ENCODE measurements at regions not wholly inside any gene's neighbourhood (a gene's known extent, or its start where the extent isn't known, plus 50 kb on each side); places are given as distances from the start of the nearest gene placed in this dataset.

DNA sequence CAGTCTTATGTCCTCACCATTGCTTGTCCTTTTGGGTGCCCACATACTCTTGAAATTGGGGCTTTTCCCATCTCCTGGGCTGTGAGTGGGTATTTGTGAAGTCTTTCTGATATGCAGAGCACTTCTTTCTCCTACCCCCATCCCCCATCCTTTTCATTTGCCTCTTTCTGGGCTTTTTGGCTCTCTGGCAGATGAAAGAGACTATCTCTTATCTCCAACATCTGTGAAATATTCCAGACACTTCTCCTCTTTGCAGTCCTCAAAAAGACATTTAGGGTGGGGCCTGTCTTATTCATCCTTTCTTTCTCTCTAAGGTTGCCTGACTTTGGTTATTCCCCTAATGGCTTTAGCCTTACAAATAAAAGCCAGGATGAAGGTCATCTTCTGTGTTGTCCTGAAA lies 462.2 kb upstream of the MKI67 start:
- DNase-seq = no peak

DNA sequence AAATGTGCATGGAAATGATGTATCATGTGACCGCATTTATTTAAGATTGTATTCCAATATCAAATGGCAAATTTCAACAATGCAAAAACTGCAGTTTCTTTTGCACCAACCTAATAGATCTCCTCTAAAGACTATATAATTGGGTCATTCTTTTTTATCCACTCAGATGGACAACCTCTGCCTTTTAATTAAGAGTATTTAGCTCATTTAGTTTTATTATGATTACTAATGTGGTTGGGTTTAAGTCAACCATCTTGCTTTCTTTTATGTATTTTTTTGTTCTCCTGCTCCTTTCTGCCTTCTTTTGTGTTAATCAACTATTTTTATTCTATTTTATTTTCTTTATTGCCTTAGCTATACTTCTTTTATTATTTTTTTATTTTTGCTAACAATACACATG lies 468.5 kb upstream of the MKI67 start:
- no peak for DNase-seq

DNA sequence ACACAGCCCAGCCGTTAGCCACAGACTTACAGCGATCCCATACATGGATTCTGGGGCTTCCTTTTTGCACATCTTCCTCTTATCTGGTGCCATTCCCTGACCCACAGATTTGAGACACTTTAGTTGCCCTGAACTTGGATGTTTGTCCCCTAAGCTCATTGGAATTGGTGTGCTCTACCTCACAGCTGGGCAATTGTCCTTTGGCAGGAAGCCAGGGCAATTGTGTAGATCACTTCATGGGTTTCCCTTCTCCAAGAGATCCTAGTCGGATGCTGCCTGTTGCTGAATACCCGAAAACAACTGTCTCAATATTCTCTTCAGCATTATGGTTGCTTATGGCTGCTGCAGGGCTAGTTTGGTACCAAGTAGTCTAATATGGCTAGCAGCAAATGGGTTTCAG lies 470.7 kb upstream of the MKI67 start:
- DNase-seq = no peak

DNA sequence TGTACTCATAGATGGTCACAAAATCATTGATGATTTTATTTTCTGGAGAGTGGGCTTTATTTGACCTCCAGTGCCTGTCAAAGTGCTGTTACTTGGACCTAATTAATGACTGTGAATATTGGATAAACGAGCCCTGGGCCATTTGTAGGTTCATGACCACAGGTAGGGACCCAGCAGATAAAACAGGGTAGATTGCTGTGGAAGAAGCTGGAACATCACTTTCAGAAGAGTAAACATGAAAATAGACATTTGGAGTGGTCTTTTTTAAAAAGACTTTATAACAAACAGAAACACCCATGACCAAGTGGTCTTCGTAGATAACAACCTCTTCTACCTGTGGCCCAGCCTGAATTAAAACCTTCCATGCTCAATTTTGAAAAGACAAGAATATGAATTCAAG lies 472.8 kb upstream of the MKI67 start:
- no peak for DNase-seq

DNA sequence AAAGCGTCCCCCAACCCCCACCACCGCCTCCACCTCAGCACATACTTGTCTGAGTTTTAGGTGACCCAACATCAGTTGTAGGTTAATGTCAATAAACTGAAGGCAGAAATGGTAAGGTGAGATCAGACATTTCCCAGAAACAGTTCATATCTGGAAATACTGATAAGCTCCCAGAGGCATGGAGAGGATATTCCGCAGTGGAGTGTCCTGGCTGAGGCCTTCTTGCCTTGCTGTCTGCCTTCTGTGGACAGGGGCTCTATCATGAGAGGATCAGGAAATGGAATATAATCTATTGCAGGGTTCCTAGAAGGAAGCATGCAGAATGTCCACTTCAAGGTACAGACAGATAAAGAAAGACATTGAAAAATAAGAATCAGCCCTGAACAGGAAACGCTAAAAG lies 473.3 kb upstream of the MKI67 start:
- DNase-seq = no peak

DNA sequence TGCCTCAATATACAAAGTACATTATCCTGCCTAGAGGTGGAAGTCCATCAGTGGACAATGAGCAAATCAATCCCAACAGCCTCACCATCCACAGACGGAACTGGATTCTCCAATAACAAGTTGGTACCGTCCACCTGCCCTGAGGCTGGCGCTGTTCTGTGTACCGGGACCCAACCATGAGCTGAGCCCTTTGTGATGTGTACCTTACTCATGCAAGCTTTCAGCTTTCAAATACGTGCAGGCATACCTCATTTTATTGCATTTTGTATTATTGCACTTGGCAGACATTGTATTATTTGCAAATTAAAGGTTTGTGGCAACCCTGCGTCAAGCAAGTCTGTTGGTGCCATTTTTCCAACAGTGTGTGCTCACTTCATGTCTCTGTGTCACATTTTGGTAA lies 476.0 kb upstream of the MKI67 start:
- DNase-seq = no peak

DNA sequence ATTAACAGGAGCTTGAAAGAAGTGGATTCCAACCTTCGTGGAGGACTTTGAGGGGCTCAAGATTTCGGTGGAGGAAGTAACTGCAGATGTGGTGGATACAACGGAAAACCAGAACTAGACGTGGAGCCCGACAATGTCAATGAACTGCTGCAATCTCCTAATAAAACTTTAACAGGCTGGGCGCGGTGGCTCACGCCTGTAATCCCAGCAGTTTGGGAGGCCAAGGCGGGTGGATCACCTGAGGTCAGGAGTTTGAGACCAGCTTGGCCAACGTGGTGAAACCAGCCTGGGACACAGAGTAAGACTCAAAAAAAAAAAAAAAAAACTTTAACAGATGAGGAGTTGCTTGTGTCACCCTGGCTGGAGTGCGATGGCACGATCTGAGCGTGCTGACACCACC lies 477.8 kb upstream of the MKI67 start:
- DNase-seq = no peak

DNA sequence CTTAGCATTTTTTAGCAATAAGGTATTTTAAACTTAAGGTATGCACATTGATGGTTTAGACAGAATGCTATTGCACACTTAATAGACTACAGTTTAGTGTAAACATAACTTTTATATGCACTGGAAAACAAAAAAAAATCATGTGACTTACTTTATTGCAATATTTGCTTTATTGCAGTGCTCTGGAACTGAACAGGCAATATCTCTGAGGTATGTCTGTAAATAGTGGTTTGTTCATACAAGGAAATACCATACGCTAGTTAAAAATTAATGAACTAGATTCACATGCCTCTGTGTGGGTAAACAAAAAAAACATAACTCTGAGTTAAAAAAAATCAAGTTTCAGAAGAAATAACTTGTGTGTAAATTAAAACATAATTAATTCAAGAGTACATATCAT lies 479.0 kb upstream of the MKI67 start:
- DNase-seq = no peak

DNA sequence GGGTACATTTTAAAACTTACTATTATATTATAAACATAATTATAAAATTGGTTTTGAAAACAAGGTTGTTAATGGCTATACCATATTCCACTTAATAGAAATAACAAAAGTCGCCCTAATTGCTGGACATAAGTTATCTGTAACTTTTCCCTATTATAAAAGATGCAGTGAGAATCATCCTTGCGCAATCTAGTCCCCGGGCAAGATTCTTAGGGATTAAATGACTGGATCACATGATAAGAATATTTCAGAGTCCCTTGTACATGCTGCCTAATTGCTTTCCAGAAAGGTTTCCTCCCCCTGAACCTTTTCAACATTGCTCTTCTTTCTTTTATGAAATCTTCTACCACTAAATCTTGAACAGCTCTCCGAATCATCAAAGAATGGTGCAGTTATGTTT lies 479.8 kb upstream of the MKI67 start:
- no peak for DNase-seq

DNA sequence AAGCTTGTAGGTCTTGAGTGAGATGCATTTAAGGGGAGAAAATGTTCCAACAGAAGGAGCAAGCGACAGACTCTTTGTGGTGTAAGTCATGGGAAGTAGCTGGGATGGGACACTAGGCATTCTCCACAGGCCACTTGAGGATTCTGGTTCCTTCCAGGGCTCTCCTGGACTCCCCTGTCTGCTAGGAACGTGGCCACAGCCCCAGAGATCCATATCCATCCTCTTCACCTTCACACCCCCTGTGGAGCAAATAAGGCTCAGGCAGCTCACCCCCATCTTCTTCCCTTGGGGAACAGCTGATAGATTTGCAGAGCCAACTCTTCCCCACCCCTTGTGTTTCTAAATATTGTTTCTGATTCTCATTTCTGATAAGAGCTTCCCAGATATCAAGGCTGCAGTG lies 482.6 kb upstream of the MKI67 start:
- no peak for DNase-seq

DNA sequence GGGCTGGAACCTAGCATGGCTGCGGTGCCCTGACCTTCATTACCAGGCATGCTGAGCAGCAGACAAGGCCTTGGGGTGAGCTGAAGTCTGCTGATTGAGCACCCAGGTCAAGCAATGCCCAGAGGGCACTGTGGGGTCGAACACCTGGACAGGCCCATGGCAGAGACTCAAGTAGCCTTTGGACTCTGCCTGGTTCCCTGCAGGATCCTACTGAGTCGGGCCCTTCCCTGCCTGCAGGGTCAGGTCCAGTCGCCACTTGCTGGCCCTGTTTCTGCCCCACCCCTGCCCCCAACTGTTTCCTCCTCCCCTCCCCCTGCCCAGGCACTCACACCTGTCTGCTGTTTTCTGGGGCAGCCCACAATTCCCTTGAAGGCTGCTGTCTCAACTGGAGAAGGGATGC lies 483.2 kb upstream of the MKI67 start:
- no peak for DNase-seq

DNA sequence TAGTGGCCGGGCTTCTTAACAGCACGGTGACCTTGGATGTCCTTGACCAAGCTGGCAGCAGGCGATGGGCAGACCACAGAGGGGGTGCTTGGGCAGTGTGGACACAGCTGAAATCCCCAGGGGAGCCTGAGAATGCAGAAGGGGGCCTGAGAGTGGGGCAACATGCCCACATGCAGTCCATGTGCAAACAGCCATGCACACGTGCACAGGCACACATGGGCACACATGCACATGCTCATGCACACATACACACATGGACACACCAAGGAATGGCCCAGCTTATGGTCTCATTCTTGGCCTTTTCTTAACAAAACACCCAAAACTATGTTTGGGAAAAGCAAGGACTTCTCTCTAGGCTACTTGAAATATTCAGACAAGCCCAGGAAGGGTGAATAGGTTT lies 483.9 kb upstream of the MKI67 start:
- no peak for DNase-seq

DNA sequence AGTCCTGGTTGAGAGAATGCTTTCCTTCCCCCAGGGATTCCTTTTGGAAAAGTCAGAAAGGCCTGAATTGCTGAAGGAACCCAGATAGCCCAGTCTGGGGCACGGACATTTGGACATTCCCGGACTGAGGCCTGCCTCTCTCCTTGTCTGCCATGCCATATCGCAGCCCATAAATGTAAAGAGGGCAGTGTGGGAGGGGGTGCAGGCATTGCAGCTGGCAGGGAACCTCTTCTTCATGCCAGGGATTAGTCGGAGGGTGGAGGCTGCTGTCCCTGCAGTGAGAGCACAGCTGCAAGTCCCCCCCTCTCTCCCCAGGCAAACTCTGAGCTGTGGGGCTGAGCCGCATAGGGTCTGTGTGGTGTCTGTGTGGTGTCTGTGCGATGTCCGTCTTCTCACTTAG lies 486.0 kb upstream of the MKI67 start:
- no peak for DNase-seq

DNA sequence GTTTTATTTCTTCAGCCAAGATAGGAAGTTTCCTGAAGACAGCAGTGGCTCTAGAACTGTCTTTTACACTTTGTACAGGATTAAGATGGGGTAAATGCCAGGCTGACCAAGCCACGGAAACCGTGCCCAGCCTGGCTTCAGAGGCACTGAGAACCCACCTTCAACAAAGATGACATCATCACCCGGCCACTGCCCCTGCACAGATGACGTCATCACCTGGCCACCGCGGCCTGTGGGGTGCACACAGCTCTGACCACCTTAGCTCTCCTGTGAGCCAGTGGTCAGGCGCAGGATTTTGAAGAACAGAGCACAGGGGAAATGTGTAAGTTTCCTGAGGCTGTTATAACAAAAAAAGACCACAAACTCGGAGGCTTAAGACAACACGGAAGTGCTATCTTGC lies 486.4 kb upstream of the MKI67 start:
- no peak for DNase-seq

DNA sequence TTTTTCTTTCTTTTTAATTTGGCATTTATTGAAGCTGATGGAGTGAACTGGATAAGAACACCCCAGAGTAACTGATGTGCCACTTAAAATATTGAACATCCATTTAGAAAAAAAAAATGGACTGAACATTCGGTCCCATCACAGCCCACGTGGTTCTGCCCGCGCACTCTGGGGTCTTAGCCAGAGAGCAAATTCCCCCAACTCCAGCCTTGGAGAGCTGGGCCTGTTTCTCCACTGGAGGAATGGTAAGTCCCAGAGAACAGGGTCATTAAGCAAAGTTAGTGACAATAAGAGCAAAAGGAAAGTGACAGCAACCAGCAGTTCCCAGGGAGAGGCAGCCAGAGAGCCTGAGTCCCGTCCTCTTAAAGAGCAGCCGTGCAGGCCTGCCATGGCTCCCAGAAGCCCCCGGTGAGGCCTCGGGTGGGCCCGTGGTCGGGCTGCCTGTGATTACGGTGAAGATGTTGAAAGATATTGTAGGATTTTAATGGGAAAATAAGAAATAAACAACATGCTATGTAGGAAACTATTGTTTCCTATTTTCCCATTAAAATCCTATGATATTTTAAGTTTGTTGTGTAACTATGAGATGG lies 487.9 kb upstream of the MKI67 start:
- DNase-seq = no peak

DNA sequence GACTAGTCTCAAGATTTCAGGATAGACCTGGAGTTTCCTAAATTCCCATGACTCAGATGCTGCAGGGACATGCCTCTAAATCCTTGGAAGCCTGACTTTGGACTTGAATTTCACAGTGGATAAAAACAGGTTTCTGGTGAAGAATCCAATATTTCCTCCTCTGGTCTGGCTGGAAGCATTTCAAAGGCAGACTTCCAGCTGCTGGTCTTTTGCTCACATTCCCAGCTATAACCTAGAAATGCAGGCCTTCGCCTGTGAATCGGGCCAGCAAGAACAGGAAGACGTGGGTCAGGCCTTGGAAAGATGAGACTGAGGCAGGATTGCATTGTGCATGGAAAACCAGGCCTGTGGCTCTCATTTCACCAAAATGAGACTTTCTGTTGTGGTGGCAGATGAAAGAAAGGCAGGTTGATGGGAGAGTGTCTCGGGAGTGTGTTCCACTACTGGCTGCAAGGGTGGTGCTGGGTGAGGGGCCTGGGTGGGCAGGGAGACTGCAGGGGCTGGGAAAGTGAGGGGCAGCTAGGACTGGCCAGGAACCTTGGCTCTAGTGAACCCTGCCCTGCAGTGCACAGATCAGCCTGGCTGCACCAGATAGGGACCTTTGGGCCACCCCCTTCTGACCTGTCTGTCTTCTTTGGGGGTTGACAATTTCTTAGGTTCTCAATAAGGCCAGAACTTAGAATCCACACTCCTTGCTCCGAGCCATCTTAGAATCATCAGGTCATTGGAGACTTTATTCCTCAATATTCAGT lies 488.8 kb upstream of the MKI67 start:
- DNase-seq = no peak

DNA sequence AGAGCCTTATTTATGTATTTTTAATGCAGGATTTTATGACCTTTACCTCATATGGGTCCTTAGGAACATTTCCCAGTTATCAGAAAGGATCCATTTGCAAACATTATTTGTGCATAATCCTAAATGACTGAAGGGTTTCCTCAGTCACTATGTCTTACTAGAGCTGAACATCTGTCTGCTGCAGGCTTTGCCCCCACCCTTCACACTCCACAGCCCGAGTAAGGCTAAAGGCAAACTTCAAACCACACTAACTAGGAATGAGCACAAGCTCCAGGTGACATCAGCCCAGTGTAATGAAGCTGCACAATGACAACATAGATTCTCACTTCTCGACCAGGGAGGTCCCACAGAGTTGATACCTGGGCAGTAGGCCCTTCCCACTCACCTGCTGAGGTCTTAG lies 491.3 kb upstream of the MKI67 start:
- no peak for DNase-seq

DNA sequence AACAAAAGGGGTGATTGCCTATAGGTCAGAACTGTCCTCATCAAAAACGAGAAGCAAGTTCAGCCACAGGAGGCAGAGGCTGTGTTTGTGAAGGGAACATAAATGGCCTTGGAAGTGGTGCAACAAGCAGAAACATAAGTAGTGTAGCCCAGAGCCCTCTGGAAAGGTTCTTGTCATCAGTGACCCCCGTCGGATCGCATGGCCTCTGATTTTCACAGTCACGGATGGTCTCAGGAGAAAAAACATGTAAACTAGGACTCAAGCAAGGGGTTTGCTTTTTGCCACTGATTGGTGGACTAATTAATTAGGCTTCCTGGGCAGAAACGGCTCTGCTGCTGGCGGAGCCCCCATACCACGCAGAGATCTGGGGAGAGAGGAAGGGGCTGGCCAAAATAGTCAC lies 496.5 kb upstream of the MKI67 start:
- DNase-seq = no peak

DNA sequence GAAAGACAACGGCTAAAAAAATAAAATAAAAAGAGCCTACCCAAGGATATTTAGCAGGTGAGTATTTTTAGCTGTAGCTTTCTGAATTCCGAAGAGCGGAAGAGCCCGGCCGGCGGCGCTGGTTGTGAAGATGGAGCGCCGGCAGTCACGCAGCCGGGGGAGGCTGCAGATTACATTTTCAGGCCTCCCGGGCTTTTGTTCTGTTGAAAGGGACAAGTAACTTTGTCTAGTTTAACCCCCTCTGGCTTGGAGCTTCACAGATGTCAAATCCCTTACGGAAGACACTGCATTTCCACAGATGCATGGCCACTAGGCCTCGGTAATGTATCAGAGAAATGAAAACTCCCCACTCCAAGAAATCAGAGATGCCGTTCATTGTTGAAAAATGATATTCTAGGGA lies 497.6 kb upstream of the MKI67 start:
- DNase-seq = no peak

DNA sequence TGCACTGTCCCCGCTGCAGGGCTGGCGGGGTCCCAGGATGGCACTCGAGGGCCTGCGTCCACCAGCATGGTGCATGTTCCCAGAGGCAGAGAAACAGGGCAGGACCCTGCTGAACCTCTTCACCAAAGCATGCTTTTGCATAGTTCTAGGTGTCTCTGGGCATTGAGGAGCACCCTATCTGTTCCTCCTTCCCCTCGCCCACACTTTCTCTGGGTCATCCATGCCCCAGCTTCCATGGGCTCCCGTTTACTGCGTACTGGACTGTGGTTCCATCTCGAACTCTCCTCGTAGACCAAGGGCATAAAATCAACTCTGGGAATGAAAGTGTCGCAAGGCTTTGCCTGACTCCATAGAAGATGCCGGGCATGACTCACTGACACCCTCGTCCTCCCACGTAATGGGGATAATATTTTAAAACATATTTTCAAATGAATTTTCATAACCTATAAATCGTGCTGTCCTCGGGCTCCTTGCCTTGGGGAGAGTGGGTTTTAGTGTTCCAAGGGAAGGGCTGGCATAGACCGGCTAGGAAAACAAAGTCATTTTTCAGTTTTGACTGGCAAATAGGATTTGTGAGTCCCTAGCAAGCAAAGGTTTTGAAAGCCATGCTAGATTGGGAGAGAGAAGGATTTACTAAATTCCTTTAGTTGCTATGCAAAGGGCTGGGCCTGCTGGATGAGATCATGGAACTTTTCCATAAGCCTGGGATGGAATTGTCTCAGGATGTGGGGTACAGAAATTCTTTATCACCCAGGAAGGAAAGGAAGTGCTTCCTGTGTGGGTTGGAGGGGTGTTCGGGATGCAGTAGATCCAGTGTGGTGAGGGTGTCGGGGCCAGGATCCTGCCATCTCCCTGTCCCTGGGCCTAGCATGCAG lies 498.7 kb upstream of the MKI67 start:
- DNase-seq = no peak

DNA sequence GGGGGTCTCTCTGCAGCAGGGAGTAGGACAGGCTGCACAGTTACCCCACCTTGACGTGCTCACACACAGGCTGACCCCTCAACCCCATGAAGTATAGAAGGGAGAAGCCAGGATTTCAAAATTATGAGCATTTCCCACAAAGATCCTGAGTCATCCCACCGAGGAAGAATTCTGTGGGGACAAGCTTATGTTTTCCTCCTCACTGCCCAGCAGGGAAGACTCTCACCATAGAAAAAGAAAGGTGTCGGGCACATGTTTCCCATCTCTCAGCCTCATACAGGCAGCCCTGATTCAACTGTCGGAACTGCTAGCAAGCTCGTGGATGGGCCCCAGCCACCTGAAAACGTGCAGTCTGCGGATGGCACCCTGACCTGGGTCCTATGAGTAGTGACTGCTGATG lies 499.7 kb upstream of the MKI67 start:
- no peak for DNase-seq

DNA sequence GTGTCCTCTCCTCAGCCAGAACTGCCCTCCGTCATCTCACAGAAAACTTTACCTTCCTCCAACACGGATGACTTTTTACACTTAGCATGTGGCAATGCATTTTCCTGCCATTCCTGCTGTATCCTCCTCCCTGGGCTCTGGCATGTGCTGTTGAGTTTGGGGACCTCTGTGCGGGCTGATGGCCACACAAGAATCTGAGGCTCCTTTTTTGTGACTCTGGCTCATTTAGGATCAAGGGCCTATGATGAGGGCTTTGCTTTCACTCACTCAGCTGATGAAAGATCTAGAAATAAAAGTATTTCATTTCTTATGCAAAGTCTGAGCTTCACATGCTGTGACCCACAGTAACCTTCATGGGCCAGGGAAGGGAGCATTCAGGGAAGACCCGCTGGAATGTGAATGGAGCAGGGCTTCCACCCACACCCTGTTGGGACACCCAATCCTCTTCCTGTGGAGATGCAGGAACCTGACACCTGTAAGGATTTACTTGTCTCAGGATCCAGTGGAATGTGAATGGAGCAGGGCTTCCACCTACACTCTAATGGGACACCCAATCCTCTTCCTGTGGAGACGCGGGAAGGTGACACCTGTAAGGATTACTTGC lies 500.3 kb upstream of the MKI67 start:
- DNase-seq = no peak

DNA sequence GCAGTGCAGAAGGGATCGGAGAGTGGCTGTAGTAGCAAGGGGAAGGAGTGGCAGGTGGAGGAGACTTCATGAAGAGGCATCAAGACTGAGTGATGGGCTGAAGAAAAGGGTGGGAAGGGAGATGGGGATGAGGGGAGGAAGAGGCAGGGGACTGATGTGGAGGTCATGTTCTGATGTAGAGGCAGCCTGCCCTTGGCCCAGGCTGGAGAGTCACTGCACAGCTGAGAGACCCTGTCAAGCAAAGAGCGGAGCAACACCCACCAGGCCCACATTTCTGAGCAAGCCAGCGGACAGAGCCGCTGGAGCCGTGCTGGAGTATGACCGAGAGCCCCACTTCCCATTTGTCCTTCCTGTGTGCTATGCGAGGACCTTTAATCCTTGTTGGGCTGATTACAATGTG lies 501.6 kb upstream of the MKI67 start:
- no peak for DNase-seq

DNA sequence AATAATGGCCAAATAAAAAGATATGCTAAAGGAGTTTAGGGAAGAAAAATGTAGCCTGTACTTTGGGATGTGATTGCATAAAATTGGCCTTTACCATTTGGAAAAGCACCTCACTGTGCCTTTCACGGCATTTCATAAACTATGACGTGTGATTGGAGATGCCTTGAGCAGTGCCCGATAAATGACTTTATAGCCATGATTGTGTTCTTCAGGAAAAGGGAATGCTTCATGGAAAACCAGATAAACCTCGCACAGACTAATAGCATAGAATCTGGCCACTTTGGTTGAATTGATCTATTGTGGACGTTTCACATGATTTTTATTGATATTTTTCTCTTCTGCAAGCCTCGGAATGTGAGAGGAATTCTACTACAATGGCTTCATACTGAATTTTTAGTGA lies 502.0 kb upstream of the MKI67 start:
- DNase-seq = no peak

Measured in NCI-H187 (cell line).